Neural cell (in vitro differentiated cells): ENCODE measurements at regions not wholly inside any gene's neighbourhood (a gene's known extent, or its start where the extent isn't known, plus 50 kb on each side); places are given as distances from the start of the nearest gene placed in this dataset.

Experiments used
- CTCF ChIP-seq: fragments of 450-650 bp; IDR thresholded peaks from 2 replicates; pipeline ENCODE4 v1.5.1; 2014; ENCODE audit warnings: antibody characterized with exemption, mild to moderate bottlenecking, moderate library complexity; ENCODE audit not compliant: poor library complexity, severe bottlenecking
- TAF1 ChIP-seq: IDR thresholded peaks from 2 replicates; pipeline ENCODE4 v1.6.1; 2012; ENCODE audit warnings: low read depth

- TF ChIP-seq CTCF (no peak), TAF1 (no peak)
Measured at GRCh38 chr9:108039012-108039411, 549.4 kb upstream of the KLF4 start.
